ENCODE measurements at regions not wholly inside any gene's neighbourhood (a gene's known extent, or its start where the extent isn't known, plus 50 kb on each side); places are given as distances from the start of the nearest gene placed in this dataset.

- TF ChIP-seq CTCF (IDR thresholded peaks at IDR 0.05) (no peak), POLR2A (IDR thresholded peaks at IDR 0.05) (no peak)
Measured at GRCh38 chr7:88396295-88396947, 89.7 kb upstream of the STEAP4 start.

Data from esophagus squamous epithelium (tissue), 4 donors.